AG04449 (cell line): ENCODE measurements at regions not wholly inside any gene's neighbourhood (a gene's known extent, or its start where the extent isn't known, plus 50 kb on each side); places are given as distances from the start of the nearest gene placed in this dataset.
A peak's percentile ranks its signal among the peaks of the same experiment; 100 is the strongest.

Experiments used
- CTCF ChIA-PET: fragments of 350-600 bp; formaldehyde crosslinking; extraction: SDS; loops from one replicate; lab custom pipeline; 2021; ENCODE audit warnings: antibody characterized with exemption; lab: Yijun Ruan, JAX
- POLR2A ChIA-PET: fragments of 400-600, 350-600 bp; formaldehyde crosslinking; extraction: SDS; loops from one replicate; lab custom pipeline; 2020; ENCODE audit warnings: antibody characterized with exemption, inconsistent platforms; lab: Yijun Ruan, JAX
- DNase-seq: peaks from one replicate; pipeline ENCODE4 v3.0.0-alpha.2; 2010; ENCODE audit warnings: low read depth, low spot score
- H3K4me3 ChIP-seq: 2 replicates; pipeline ENCODE4 v1.5.1; 2011; ENCODE audit warnings: low read depth, mild to moderate bottlenecking, control low read depth, low read length
- CTCF ChIP-seq: IDR thresholded peaks from one replicate; pipeline ENCODE4 v1.5.1; 2011; ENCODE audit warnings: mild to moderate bottlenecking, moderate library complexity, low read length, control low read depth, inconsistent platforms; ENCODE audit not compliant: insufficient read depth; ENCODE audit errors: missing control alignments

GRCh38 chr11:32311346-32312065 lies 123.8 kb downstream of the WT1 start:
- DNase-seq, result no peak
- POLR2A ChIA-PET, result no interaction called here
- no peak overlapping the region for H3K4me3 ChIP-seq
- no peak for TF ChIP-seq CTCF
- CTCF ChIA-PET, result interaction anchor here (0.7 to 1.6 kb wide), 5 partner anchors 11 to 22 kb away, joined by 3 to 5 read pairs (median 4); no protein-coding TSS in a partner anchor

- POLR2A ChIA-PET, result no interaction called here
- DNase-seq, result no peak
- no peak for TF ChIP-seq CTCF
- CTCF ChIA-PET, result interaction anchor here (0.8 to 1.2 kb wide), 8 partner anchors 8 to 482 kb away, joined by 3 to 7 read pairs (median 4); partner anchors contain the start of gene CCDC73
- H3K4me3 ChIP-seq, result no peak overlapping the region
Measured at GRCh38 chr11:32312206-32312817, 123.0 kb downstream of the WT1 start.

DNA sequence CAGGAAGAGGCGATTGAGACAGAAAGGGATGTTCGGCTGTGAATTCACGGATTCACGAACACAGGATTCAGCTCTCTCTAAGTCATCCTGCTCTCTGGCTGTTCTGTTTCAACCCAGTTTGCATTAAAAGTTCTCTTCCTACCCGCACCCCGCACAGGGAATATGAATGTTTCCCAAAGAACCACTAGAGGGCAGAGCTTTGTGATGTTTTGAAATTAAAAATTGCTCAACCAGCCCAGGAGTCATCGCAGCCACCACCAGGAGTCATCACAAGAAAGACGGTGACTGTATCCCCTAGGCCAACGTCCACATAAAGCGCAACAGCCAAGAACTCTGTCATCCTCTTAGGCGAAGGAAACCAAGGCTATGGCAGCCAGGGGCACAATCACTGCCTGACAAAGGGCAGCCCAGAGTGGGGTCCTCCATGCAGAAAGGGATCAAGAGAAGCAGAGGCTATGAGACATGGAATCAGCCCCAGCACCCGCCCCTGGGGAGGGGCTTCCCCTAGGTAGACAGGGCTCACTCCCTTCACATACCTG lies 122.4 kb downstream of the WT1 start:
- CTCF ChIA-PET, result interaction anchor here (0.8 to 1.2 kb wide), 8 partner anchors 9 to 482 kb away, joined by 3 to 7 read pairs (median 4); partner anchors contain the start of gene CCDC73
- TF ChIP-seq CTCF, result peak; percentile 38
- H3K4me3 ChIP-seq, result no peak overlapping the region
- DNase-seq, result no peak
- POLR2A ChIA-PET, result no interaction called here

- H3K4me3 ChIP-seq, result no peak overlapping the region
- no peak for TF ChIP-seq CTCF
- no peak for DNase-seq
- CTCF ChIA-PET, result interaction anchor here (1.0 to 1.8 kb wide), 4 partner anchors 9 to 29 kb away, joined by 3 to 6 read pairs (median 4); no protein-coding TSS in a partner anchor
- POLR2A ChIA-PET, result no interaction called here
Measured at GRCh38 chr11:32313477-32313876, 121.9 kb downstream of the WT1 start.

DNA sequence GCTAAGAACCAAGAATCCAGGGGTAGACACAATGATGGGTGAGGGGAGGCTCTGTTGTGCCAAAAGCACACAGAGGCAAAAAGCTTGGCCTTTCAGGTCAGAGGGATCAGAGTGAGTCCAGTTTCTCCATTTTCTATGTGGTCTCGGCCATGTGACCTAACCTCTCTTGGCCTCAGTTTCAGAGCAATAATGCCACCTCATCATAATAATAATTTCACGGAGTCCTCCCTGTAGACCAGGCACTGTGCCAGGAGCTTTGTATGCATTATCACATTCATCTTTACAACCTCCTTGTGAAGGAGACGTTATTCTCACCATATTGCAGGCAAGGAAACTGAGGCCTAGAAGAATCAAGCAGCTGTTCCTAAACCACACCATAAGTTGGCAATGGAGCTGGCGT lies 120.2 kb downstream of the WT1 start:
- no peak for DNase-seq
- no peak for TF ChIP-seq CTCF
- no peak overlapping the region for H3K4me3 ChIP-seq
- ChIA-PET CTCF (interaction anchor here (0.9 to 2.7 kb wide), 5 partner anchors 9 to 131 kb away, joined by 3 to 19 read pairs (median 3); no protein-coding TSS in a partner anchor), POLR2A (no interaction called here)

- ChIA-PET POLR2A (no interaction called here), CTCF (interaction anchor here (0.9 to 2.7 kb wide), 3 partner anchors 8 to 132 kb away, joined by 3 to 19 read pairs (median 3); no protein-coding TSS in a partner anchor)
- no peak overlapping the region for H3K4me3 ChIP-seq
- DNase-seq, result no peak
- TF ChIP-seq CTCF, result no peak
Measured at GRCh38 chr11:32316232-32316631, 119.1 kb downstream of the WT1 start.
